K562 (cell line): ENCODE measurements at regions not wholly inside any gene's neighbourhood (a gene's known extent, or its start where the extent isn't known, plus 50 kb on each side); places are given as distances from the start of the nearest gene placed in this dataset.

ENCODE experiments used
- ATF1 ChIP-seq, 2 experiments: fragments of 450-650 bp in 1 of 2; IDR thresholded peaks; 2 replicates each; pipeline ENCODE4 v1.6.1; 2016; ENCODE audit warnings: missing compliant biosample characterization in 1 of 2, missing genetic modification characterization in 1 of 2
- GABPB1 ChIP-seq: sonication (generic); formaldehyde crosslinking; IDR thresholded peaks from 2 replicates; pipeline ENCODE4 v1.8.0; 2022; ENCODE audit warnings: mild to moderate bottlenecking, missing genetic modification reagents
- PTBP1 ChIP-seq: fragments of 200-400 bp; formaldehyde crosslinking; IDR thresholded peaks from 2 replicates; pipeline ENCODE4 v1.6.1; 2017; ENCODE audit warnings: low read depth, low read length
- PTTG1 ChIP-seq: fragments of 450-650 bp; IDR thresholded peaks from 2 replicates; pipeline ENCODE4 v1.6.1; 2016; ENCODE audit warnings: low read depth, mild to moderate bottlenecking, missing genetic modification characterization, missing compliant biosample characterization
- PYGO2 ChIP-seq: fragments of 450-650 bp; IDR thresholded peaks from 2 replicates; pipeline ENCODE4 v1.6.1; 2016; ENCODE audit warnings: mild to moderate bottlenecking, missing genetic modification characterization, moderate library complexity, missing compliant biosample characterization
- SAP30 ChIP-seq: fragments of 200-600 bp; sonication (generic); IDR thresholded peaks from 2 replicates; pipeline ENCODE4 v1.6.1; 2012; ENCODE audit warnings: borderline replicate concordance, low read depth, mild to moderate bottlenecking, moderate library complexity, low read length, control low read depth, inconsistent platforms; ENCODE audit not compliant: insufficient read depth, poor library complexity, severe bottlenecking
- U2AF1 ChIP-seq: fragments of 200-400 bp; formaldehyde crosslinking; optimal IDR thresholded peaks from 2 replicates; pipeline ENCODE3; 2017; ENCODE audit warnings: mild to moderate bottlenecking, low read depth, low read length, moderate library complexity
- ZNF449 ChIP-seq: fragments of 250-450 bp; sonication (Bioruptor Pico); IDR thresholded peaks from 2 replicates; pipeline ENCODE4 v1.8.0; 2022; ENCODE audit warnings: moderate library complexity, mild to moderate bottlenecking, inconsistent platforms
- TF ChIP-seq, protein P1 (sequence below): sonication (generic); formaldehyde crosslinking; IDR thresholded peaks from 2 replicates; pipeline ENCODE4 v1.8.0; 2022; ENCODE audit warnings: missing genetic modification reagents, mild to moderate bottlenecking, borderline replicate concordance
- TF ChIP-seq, protein P2 (sequence below): sonication (generic); IDR thresholded peaks from 2 replicates; pipeline ENCODE4 v1.6.1; 2016

DNA sequence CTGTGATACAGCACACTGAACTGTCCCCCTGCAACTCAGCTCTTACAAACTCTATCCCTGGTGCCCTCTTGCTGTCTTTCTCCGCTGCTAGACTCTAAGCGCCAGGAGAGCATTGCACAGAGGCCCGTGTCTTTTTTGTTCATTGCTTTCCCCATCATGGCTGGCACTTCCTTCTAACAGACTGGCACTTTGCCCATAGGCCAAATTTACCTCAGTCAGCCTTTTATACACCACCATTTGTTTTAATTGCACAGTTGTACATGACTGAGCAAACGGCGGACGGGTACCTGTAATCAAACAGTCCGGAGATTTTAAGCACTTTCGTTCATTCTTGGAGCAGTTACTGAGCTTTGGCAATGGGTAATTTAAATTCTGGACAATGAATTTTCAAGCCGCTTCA lies 102.2 kb upstream of the CLINT1 start (continued):
- TF ChIP-seq, protein P1, sequence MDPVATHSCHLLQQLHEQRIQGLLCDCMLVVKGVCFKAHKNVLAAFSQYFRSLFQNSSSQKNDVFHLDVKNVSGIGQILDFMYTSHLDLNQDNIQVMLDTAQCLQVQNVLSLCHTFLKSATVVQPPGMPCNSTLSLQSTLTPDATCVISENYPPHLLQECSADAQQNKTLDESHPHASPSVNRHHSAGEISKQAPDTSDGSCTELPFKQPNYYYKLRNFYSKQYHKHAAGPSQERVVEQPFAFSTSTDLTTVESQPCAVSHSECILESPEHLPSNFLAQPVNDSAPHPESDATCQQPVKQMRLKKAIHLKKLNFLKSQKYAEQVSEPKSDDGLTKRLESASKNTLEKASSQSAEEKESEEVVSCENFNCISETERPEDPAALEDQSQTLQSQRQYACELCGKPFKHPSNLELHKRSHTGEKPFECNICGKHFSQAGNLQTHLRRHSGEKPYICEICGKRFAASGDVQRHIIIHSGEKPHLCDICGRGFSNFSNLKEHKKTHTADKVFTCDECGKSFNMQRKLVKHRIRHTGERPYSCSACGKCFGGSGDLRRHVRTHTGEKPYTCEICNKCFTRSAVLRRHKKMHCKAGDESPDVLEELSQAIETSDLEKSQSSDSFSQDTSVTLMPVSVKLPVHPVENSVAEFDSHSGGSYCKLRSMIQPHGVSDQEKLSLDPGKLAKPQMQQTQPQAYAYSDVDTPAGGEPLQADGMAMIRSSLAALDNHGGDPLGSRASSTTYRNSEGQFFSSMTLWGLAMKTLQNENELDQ (CRISPR knock-in tag), result no peak
- TF ChIP-seq U2AF1, result no peak
- no peak for TF ChIP-seq PYGO2 (tag)
- no peak for TF ChIP-seq PTBP1
- TF ChIP-seq ZNF449 (CRISPR knock-in tag), result no peak
- TF ChIP-seq, protein P2, sequence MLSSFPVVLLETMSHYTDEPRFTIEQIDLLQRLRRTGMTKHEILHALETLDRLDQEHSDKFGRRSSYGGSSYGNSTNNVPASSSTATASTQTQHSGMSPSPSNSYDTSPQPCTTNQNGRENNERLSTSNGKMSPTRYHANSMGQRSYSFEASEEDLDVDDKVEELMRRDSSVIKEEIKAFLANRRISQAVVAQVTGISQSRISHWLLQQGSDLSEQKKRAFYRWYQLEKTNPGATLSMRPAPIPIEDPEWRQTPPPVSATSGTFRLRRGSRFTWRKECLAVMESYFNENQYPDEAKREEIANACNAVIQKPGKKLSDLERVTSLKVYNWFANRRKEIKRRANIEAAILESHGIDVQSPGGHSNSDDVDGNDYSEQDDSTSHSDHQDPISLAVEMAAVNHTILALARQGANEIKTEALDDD, result no peak
- TF ChIP-seq ATF1 (CRISPR knock-in tag; IDR thresholded peaks at IDR 0.05), result no peak
- no peak for TF ChIP-seq ATF1 (tag; IDR thresholded peaks at IDR 0.05)
- TF ChIP-seq SAP30, result no peak
- no peak for TF ChIP-seq PTTG1 (tag)
- TF ChIP-seq GABPB1 (CRISPR knock-in tag), result no peak
